Activated CD8-positive, alpha-beta memory T cell treated with anti-CD3 and anti-CD28 coated beads, Interleukin-2, amount 50 U/mL, for 1 hour (primary cell): ENCODE measurements at regions not wholly inside any gene's neighbourhood (a gene's known extent, or its start where the extent isn't known, plus 50 kb on each side); places are given as distances from the start of the nearest gene placed in this dataset.
"Not testable (repeated sequence)": the region's sequence is repeated elsewhere in the genome, so short reads cannot be mapped to it uniquely, and the experiment has no call there.

Experiments
- DNase-seq: peaks from one replicate; pipeline ENCODE4 v3.0.0-alpha.2; 2020; ENCODE audit errors: extremely low read depth

DNA sequence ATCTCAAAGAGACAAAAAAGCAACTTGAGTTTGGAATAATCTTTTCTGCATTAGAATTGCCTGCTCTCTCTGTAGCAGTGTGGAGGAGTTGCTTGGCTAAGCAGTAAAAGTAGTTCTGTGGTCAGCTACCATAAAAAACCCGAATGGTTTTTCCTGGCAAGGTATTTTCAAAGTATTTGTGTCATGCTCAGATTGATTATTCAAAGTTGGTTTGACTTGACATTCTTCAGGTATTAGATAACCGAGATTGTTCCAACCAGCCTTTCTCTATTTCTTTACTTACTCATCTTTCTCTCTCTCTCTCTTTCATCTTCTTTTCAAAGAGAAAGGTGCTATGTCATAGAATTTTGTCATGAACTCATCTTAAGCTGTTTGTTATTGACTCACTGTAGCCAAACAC is 404.9 kb downstream of the CPS1 start:
- DNase-seq, result no peak

DNA sequence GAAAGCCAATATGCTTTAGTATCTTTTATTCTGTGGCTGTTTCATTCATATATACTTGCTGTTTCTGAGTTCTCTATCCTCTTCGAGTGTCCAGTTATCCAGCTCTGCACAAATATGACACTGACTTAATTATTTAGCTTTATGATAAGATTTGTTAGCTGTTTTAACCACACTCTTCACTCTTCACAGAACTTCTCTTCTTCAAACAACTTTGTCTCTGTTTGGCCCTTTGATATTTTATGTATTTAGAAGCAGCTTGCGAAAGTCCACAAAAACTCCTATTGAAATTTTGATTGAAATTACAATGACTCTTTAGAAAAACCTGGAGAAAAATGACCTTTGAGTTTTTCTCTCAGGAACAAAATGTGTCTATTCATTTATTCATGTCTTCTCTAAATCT is 407.0 kb downstream of the CPS1 start:
- no peak for DNase-seq

DNA sequence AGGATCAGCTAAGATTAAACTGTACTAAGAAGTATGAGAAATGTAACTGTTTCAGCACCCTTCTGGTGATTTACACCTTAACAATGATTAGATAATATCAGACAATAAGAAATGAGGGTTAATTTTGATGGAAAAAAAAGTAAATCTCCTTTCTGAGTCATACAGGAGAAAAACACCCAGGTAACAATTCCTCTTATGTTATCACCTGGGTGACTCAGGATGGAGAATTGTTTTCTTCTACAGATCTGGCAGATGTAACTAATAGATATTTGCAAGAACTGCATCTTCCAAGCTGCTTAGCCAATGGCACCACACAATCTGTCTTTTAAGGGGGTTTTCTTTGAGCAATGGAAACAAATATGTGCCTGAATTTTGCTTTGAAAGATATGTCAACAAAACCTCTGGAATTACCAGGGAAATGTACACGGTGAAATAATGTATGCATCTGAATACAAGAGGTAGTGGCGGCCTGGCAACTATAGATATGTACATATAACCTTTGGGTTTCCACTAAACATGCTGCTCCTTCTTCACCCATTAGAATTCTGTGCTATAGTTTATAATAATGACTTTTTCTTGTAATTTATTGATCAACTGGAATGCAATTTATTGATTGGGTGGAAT is 407.9 kb downstream of the CPS1 start:
- no peak for DNase-seq

DNA sequence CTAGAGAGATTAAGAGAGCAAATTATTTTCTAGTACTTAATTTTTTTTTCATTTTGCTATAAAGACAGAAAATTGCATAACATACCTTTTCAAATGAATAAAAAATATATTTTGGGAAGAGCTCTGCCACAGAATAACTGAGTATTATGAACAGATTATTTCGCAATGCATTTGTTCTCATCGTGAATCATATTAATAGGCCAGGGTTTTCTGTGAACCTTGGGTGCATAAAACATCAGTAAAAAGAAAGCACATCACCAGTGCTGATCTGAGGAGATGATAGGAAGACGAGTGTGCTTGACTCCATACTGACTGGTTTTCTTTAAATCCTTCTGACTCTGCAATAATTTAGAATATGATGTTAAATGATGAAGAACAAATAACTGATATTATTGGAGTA is 409.1 kb downstream of the CPS1 start:
- no peak for DNase-seq

DNA sequence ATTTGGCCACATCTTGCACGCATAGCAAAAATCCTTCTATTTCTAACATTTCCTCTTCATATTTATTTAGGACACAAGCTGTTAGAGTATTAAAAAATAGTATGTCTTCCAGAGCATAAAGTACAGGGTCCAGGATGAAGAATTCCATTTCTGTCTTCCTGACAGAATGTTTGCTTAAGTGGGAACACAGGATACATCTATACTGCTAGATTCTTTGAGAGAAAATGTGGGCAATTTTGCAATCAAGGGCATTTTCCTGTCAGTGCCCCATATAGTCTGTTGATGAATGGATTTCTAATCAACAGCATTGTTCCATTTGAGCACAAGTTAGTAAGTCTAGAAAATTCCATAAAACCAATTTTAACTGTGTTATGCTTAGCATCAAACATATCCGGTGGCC is 409.9 kb downstream of the CPS1 start:
- no peak for DNase-seq

DNA sequence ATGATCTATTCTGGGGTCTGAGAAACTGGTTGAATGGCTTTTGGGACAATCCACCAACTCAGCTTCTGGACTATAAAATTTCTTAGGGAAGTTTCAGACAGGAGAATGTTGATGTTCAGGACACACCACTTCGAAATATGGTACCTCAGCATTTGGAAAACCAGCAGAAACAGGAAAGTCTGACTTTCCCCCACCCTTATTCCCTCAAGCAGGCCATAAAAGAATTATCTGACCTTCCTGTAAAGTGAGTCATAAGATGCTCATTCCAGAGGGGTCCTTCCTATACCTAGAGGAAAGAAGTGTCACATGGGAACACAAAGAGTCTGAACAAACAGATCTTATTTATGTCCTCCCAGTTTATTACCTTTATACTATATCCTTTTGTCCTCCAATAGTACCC is 415.0 kb downstream of the CPS1 start:
- no peak for DNase-seq

DNA sequence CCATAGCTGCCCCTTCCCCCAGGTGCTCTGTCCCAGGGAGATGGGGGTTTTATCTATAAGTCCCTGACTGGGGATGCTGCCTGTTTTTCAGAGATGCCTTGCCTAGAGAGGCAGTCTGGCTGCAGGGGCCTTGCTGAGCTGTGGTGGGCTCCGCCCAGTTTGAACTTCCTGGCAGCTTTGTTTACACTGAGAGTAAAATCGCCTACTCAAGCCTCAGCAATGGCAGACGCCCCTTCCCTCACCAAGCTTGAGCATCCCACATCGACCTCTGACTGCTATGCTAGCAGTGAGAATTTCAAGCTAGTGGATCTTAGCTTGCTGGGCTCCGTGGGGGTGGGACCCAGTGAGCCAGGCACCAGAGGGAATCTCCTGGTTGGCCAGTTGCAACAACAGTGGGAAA is 430.4 kb downstream of the CPS1 start:
- DNase-seq, result not testable (repeated sequence)

DNA sequence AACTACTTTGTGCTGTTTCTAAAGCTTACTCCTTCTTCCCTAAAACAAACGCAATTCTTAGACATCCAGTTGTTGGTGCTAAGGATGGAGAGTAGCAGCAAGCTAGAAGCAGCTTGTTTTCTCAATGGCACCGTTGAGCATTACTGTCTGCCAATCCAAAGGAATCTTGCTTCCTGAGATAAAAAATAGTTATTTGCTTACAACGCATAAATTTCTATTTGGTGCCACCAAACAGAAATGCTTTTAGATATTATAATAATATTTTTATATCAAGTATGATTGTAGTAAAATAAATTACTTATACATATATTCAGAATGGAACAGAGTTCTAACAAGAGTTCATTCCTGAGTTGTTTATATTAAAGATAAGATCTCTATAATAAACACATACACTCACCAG is 434.7 kb downstream of the CPS1 start:
- DNase-seq, result no peak

DNA sequence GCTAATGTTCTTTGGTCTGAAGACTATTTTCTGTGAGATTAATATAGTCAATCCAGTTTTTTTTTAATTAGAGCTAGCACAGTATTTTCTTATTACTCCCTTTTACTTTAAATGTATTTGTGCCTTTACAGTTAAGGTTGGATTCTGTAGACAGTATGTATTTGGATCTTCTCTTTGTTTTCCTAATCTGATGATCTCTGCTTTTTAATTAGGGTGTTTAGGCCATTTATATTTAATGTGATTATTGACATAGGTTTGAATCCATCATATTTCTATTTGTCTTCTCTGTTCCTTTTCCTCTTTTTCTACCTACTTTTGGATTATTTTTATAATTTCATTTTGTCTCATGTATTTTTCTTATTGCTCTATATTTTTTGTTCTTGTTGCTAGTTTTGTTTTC is 437.7 kb downstream of the CPS1 start:
- no peak for DNase-seq

DNA sequence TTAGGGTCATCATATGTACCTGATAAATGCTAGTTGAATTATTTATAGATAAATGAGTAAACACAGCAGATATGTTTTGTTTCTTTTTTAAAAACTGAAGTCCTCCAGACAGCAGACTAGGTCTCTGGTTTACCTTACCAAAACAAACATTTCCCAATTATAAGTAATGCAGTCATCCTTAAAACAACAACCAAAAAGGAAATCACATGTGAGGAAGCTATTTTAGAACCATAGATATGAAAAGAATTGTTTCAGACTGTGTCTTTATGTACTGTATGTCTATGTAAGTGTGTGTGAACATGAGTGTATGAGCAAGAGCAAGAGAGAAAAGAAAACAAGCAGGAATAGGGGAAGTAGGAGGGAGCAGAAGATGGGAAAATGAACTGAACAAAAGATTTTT is 441.0 kb downstream of the CPS1 start:
- no peak for DNase-seq

DNA sequence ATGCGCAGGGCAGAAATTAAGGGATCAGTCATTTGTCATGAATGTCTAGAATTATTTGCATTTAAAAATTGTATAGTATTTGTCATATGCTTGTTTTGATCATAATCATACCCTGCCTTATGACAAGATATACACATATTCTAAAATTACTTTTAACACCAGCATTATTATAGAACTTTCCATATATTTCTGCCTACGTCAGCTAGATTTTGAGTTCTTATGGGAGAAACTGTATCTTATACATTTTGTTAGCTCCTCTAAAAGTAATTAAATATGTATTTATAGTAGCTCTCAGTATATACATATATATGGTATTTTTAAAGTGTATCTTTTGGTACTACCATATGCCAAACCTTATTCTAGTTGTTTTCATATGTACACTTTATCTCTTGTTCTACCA is 441.9 kb downstream of the CPS1 start:
- no peak for DNase-seq

DNA sequence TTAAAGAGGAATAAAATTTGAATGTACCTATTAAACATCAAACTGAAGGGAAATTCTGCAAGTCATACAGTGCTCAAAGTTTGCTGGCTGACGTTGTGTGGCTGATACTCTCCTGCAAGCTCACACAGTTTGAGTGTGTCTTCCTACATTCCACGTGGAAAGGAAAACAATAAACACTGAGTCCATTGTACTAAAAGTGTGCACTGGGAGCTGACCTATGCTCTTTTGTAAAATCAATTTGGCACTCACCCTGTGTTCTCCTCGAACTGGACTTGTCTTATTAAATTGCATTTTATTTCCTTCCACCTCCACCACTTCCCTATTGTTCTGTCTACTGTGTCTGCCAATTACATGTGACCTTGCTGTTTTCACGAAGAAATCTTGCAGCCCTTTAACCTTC is 458.0 kb downstream of the CPS1 start:
- DNase-seq, result no peak

DNA sequence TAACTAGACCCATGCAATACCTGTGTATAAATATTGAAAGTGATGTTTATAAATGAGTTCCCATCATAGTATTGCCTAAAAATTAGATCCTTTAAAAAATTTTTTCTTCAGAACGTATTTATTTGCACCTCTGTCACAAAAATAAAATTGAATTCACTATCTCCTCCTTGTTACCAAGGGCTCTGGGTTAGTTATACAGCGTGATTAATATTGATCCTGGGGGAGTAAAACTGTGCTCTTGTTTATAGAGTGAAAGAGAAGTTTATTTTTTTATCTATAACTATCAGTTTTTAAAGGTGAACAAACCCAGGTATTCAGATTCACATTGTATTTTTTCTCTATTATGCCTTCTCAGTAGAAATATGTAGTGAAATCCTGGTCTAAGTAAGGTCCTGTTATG is 458.5 kb downstream of the CPS1 start:
- no peak for DNase-seq

DNA sequence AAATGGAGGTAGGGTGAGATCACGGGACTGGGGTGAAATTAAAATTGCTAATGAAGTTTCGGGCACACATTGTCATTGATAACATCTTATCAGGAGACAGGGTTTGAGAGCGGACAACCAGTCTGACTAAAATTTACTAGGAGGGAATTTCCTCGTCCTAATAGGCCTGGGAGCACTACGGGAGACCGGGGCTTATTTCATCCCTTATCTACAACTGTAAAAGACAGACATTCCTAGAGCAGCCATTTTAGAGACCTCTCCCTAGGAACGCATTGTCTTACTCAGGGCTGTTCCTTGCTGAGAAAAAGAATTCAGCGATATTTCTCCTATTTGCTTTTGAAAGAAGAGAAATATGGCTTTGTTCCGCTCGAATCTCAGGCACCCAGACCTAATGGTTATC is 468.7 kb downstream of the CPS1 start:
- not testable (repeated sequence) for DNase-seq

DNA sequence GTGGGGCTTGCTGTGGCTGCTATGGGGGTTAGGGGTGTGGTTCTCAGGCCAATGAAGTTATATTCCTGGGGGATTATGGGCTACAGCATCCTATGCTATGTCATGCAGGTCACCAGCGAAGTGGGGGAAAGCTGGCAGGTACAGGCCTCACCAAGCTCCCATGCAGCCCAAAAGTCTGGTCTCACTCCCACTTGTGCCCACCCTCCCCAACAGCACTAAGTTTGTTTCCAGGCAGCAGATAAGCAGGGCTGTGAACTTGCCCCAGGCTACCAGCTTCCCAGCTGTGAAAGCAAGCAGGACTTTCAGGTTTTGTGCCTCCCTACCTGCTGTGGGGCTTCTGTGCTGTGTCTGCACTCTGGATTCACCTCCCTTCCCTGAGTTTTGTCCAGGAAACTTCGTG is 469.7 kb downstream of the CPS1 start:
- DNase-seq, result no peak

DNA sequence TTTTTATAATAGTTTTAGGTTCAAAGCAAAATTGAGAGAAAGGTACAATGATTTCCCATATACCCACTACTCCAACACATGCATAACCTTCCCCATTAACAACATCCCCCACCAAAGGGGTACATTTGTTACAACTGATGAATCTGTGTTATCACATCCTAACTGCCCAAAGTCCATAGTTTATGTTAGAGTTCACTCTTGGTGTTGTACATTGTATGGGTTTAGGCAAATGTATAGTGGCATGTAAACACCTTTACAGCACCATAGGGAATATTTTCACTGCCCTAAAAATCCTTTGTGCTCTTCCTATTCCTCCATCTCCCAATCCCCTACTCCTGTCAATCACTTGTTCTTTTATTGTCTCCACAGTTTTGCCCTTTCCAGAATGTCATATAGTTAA is 471.6 kb downstream of the CPS1 start:
- DNase-seq, result no peak

DNA sequence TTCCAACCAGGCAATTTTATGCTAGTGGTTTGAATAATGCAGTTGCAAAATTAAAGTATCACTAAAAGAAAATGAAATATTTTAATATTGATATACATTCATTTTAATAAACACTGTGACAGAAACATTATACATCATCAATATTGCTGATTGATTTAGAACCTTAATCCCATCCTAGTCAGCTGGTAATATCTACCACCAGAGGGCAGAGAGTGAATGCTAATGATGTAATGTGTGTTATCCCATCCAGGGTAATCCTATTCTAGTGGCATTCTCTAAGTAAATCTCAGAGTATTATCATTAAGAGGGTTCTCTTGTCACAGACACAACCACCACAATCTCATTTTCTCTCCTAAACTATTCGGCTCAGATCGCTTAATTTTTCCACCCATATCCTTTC is 477.4 kb downstream of the CPS1 start:
- DNase-seq, result no peak

DNA sequence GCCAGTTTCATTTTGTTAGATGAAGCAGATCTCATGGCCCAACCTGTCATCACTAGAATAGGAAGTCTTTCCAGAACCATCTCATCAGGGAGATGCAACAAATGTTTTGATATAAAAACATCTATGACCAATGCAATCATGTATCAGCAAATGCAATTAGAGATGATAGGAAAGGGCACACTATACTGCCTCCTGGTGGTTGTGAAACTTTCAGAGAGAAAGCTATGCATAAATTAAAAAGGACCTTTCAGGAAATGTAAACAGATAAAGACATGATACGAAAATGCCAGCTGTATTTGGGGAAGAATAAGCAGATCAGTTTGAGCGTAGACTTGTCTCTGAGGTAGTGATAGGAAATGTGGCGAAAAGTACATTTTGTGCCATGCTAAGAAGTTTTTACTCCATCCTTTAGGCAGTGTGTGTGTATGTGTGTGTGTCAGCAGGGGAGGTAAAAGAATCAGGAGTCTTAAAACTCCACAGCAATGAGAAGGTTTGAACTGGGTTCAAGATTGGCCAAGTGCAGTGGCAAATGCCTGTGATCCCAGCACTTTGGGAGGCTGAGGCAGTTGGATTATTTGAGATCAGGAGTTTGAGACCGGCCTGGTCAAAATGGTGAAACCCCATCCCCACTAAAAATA is 479.3 kb downstream of the CPS1 start:
- no peak for DNase-seq

DNA sequence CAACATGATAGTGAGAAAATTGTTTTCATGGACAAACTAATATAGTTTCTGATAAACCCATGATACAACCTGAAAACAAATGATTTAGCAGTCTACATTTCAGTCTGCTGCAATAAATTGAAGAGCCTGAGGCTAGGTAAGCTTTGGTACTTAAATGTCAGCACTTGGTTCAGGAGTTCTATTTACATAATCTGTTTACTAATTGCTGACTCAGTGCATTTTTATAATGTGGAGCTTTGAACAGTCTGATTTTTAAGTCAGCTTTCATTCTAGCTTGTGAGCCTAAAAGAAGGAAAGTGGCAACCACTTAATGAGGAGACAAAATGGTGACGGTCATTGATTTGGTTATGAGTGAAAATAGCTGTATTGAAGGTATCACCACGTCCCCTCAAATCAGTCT is 488.6 kb downstream of the CPS1 start:
- DNase-seq, result no peak

DNA sequence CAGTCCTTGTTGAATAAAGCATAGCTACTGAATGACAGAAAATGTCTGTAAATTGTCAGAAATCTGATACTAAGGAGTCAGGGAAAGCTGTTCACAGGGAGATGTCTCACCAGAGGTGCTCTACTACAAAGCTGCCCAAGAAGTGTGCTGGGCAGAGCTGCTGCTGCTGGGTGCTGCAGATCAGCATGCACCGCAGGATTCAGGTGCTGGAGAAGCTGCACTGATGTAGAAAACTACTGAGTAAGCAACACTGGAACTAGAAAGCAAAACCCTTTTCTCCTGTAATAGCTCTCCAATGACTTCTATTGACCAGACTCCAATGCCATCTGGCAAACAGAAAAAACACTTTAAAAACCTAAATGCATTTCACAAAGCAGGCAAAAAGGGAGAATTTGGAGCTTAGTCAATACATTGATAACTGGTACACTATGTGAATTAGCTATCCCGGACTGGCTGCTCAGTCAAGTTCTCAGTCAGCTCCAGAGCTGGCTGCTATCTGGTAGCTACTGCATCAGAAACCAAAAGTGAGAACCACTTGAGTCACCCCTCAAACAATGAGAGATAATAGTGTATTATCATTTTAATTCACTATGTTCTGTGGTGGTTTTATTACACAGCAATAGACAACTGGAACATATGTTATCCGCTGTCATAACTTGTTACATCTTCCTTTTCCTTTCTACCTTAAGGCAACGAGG is 493.1 kb downstream of the CPS1 start:
- DNase-seq, result no peak

DNA sequence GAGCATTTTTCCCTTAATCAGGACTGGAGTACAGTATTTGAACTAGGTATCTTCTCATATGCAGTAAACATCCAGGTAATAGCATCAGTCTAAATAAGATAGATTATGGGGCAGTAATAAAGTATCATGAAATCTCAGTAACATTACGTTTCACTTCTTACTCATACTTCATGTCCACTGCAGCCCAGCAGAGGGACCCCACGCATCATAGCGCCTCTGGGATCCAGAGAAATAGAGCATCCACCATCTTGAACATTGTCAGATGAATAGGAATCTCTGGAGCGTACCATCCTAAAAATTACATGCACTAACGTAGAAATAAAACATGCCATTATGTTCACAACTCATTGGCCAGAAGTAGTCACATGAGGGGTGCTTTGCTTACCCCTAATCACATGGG is 499.0 kb downstream of the CPS1 start:
- DNase-seq, result no peak

DNA sequence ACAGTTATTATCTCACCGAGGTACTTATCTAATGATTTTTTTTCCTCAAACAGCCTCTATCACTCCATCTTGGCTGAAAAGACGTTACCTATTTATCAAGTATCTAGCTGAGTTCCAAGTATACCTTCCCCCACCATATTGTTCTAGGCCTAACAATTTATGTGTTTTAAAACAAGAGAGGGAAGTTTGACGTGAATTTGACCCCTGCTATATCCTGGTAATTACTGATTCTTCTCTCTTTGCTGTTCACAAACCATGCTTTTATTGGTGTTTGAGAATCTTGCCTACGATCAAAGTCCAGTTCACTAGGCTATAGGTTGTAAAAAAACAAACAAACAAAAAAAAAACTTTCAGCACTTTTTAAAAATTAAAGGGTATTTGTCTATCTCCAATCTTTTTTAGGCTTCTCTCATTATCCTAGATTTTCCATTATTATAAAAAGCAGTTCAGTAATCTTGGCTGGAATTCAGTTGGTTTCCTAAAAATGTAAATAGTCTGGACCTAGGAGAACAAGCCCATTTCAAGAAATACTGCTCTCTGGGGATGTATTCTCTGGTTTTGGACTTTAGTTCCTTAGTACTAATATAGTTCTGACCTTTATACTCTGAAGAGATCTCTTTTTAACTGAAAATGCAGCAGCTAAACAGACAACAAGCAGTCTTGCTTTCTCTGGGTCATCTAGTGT is 505.4 kb downstream of the CPS1 start:
- DNase-seq, result no peak

DNA sequence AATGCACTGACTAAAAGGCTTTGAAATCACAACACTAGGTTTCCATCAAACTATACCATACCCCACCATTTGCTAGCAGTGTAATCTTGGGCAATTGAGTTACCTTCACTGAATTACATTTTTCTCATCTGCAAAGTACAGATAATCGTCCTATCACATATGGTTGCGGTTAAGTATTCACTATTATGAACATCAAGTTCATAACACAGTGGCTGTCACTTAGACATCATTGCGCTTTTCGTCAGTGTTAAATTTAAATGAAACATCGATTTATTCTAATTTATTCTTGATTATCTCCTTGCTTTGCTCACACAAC is 505.9 kb downstream of the CPS1 start:
- DNase-seq, result no peak
